ENCODE measurements at regions not wholly inside any gene's neighbourhood (a gene's known extent, or its start where the extent isn't known, plus 50 kb on each side); places are given as distances from the start of the nearest gene placed in this dataset.

- H3K18ac ChIP-seq (ENCODE audit: low read depth, low read length): no peak overlapping the region
- no peak overlapping the region for H2BK20ac ChIP-seq (ENCODE audit: low read depth, low read length)
- no peak overlapping the region for H4K8ac ChIP-seq (ENCODE audit: low read depth in 2 of 2, low read length in 2 of 2)
- DNase-seq: no peak
- H3K14ac ChIP-seq (replicated peaks; ENCODE audit: low read depth, low read length): no peak overlapping the region
- no peaks in the 10 kb centered on the region for H4K20me1 ChIP-seq (ENCODE audit: insufficient read depth, low read length)
- H4K91ac ChIP-seq (ENCODE audit: insufficient read depth, low read depth, low read length): no peak overlapping the region
- no peak for ATAC-seq (ENCODE audit: low read depth)
- H3K27me3 ChIP-seq (ENCODE audit: control insufficient read depth, insufficient read depth, low read length): no peaks in the 10 kb centered on the region
- dilution Hi-C loops (cut with HindIII; ENCODE audit: low sequenced_read_pairs, unreplicated experiment): no loop called here
- H3K9me1 ChIP-seq (ENCODE audit: insufficient read depth, low read length): no peaks in the 10 kb centered on the region; the same call in 1 of the 2 replicates
- H3K4me2 ChIP-seq (ENCODE audit: low read depth, low read length): no peak overlapping the region
- no TSS peak for BruUV-seq (replicated peaks)
- TF ChIP-seq USF2 (IDR thresholded peaks at IDR 0.05; ENCODE audit: low read depth, low read length) (no peak), MAZ (IDR thresholded peaks at IDR 0.05; ENCODE audit: borderline replicate concordance, low read depth, low read length) (no peak), CTCF (conservative IDR thresholded peaks at IDR 0.05; ENCODE audit: low read depth, low read length) (no peak), RCOR1 (IDR thresholded peaks at IDR 0.05; ENCODE audit: insufficient replicate concordance, low read length) (no peak), RFX5 (IDR thresholded peaks at IDR 0.05; ENCODE audit: low read depth, low read length) (no peak), SMC3 (IDR thresholded peaks at IDR 0.05; ENCODE audit: low read depth, low read length) (no peak), BHLHE40 (IDR thresholded peaks at IDR 0.05; ENCODE audit: low read depth, low read length) (no peak), MXI1 (IDR thresholded peaks at IDR 0.05; ENCODE audit: borderline replicate concordance, low read depth, low read length) (no peak), CHD1 (IDR thresholded peaks at IDR 0.05; ENCODE audit: low read depth, low read length) (no peak), ELK1 (IDR thresholded peaks at IDR 0.05; ENCODE audit: borderline replicate concordance, low read depth, low read length) (no peak), POLR2A (IDR thresholded peaks at IDR 0.05; ENCODE audit: low read depth, low read length) (no peak), MAFK (IDR thresholded peaks at IDR 0.05; ENCODE audit: low read depth, low read length) (no peak), NFE2L2 (IDR thresholded peaks at IDR 0.05; ENCODE audit: low read depth, low read length) (no peak), CEBPB (IDR thresholded peaks at IDR 0.05; ENCODE audit: low read depth, low read length) (no peak), RAD21 (IDR thresholded peaks at IDR 0.05; ENCODE audit: low read length) (no peak), FOS (IDR thresholded peaks at IDR 0.05; ENCODE audit: low read depth, low read length) (no peak)
- ChIA-PET POLR2A (ENCODE audit: unreplicated experiment) (no interaction called here), CTCF (no interaction called here)
- H3K4me3 ChIP-seq (ENCODE audit: insufficient read depth, low read depth, low read length): no peak overlapping the region
- H3K23ac ChIP-seq (ENCODE audit: low read depth, low read length): no peak overlapping the region
- whole genome bisulfite sequencing, 2 experiments (ENCODE audit: extremely low coverage in 2 of 2, insufficient read length in 1 of 2): no CpG with 5 or more reads among the region's 1 CpG
- H3K36me3 ChIP-seq (ENCODE audit: control insufficient read depth, insufficient read depth, low read length): no peaks in the 10 kb centered on the region
- H2AFZ ChIP-seq (replicated peaks; ENCODE audit: low read length, poor library complexity): no peak overlapping the region
- no peak overlapping the region for H3K27ac ChIP-seq (ENCODE audit: insufficient read depth, low read length)
- H2AK9ac ChIP-seq (replicated peaks; ENCODE audit: low read depth, low read length, poor library complexity): no peak overlapping the region
- in situ Hi-C loops (cut with MboI; ENCODE audit: low sequenced_read_pairs): no loop called here
- no peak overlapping the region for H2BK5ac ChIP-seq (ENCODE audit: low read depth, low read length, poor library complexity, severe bottlenecking)
- H3K56ac ChIP-seq (ENCODE audit: extremely low read depth, insufficient read depth, low read length): no peak overlapping the region
- H3K79me1 ChIP-seq (ENCODE audit: low read depth in 1 of 2, low read length in 2 of 2): no peaks in the 10 kb centered on the region
- H3K9me3 ChIP-seq (ENCODE audit: control insufficient read depth, insufficient read depth, low read length): no peaks in the 10 kb centered on the region
- H3K9ac ChIP-seq (ENCODE audit: low read depth, low read length): no peak overlapping the region
- intact Hi-C loops (cut with micrococcal nuclease): no loop called here
- peaks cover 4% of the 10 kb centered on the region; the same call in 1 of the 2 replicates for H3K4me1 ChIP-seq (ENCODE audit: control insufficient read depth, insufficient read depth, low read length)
- no peak overlapping the region for H4K5ac ChIP-seq (ENCODE audit: low read depth, low read length)
- H2BK120ac ChIP-seq (ENCODE audit: low read depth, low read length): no peak overlapping the region
- no peak overlapping the region for H3K4ac ChIP-seq (ENCODE audit: low read depth, low read length)
- no peak overlapping the region for H2AK5ac ChIP-seq (ENCODE audit: low read depth, low read length)
- no peak overlapping the region for H2BK15ac ChIP-seq (ENCODE audit: low read depth, low read length)
Observed at GRCh38 chr5:148933903-148934432, 107.6 kb downstream of the ADRB2 start.

All from IMR-90 (cell line).